Heart left ventricle (tissue), 16 donors: ENCODE measurements at regions not wholly inside any gene's neighbourhood (a gene's known extent, or its start where the extent isn't known, plus 50 kb on each side); places are given as distances from the start of the nearest gene placed in this dataset.
"Not testable (repeated sequence)": the region's sequence is repeated elsewhere in the genome, so short reads cannot be mapped to it uniquely, and the experiment has no call there.

Experiments
- ATAC-seq, 4 donors: fragments of 200-7000 bp; cut with Tn5 transposase; one replicate each; pipeline ENCODE4 v1.9.1; 2020 to 2022; ENCODE audit warnings: moderate library complexity in 4 of 4, mild to moderate bottlenecking in 3 of 4, moderate number of reproducible peaks in 1 of 4
- DNase-seq, 5 donors: peaks; one replicate each; pipeline ENCODE4 v3.0.0-alpha.2; 2020
- H3K27ac ChIP-seq, 12 donors: fragments of 200-600 bp; sonication (generic) in 4 of 12; one replicate each; pipeline versions ENCODE4 v1.5.0 to v1.8.0; 2016 to 2022; ENCODE audit warnings: mild to moderate bottlenecking in 2 of 12
- H3K27me3 ChIP-seq, 9 donors: fragments of 200-600 bp; sonication (generic) in 2 of 9; one replicate each; pipeline versions ENCODE4 v1.5.1 to v1.8.0; 2016 to 2022; ENCODE audit warnings: mild to moderate bottlenecking in 3 of 9
- H3K36me3 ChIP-seq, 9 donors: fragments of 200-600 bp; sonication (generic) in 2 of 9; one replicate each; pipeline versions ENCODE4 v1.5.0 to v1.8.0; 2018 to 2022; ENCODE audit warnings: mild to moderate bottlenecking in 2 of 9
- H3K4me1 ChIP-seq, 12 donors: fragments of 200-600 bp; sonication (generic) in 4 of 12; one replicate each; pipeline versions ENCODE4 v1.5.0 to v1.8.0; 2016 to 2022; ENCODE audit warnings: mild to moderate bottlenecking in 3 of 12
- H3K4me3 ChIP-seq, 12 donors: fragments of 200-600 bp; sonication (generic) in 4 of 12; one replicate each; pipeline versions ENCODE4 v1.5.0 to v1.8.0; 2017 to 2022; ENCODE audit warnings: mild to moderate bottlenecking in 9 of 12, moderate library complexity in 4 of 12
- H3K9me3 ChIP-seq, 12 donors: fragments of 200-600 bp; sonication (generic) in 4 of 12; one replicate each; pipeline versions ENCODE4 v1.5.0 to v1.8.0; 2016 to 2022; ENCODE audit warnings: mild to moderate bottlenecking in 1 of 12
- CTCF ChIP-seq, 12 donors: fragments of 200-600 bp; sonication (generic) in 4 of 12; IDR thresholded peaks; one replicate each; pipeline versions ENCODE4 v1.5.0 to v1.8.0; 2018 to 2022; ENCODE audit warnings: antibody characterized with exemption in 12 of 12, mild to moderate bottlenecking in 5 of 12
- POLR2A ChIP-seq, 2 donors: fragments of 450-650 bp; IDR thresholded peaks; one replicate each; pipeline ENCODE4 v1.6.1; 2017; ENCODE audit warnings: antibody characterized with exemption in 2 of 2, mild to moderate bottlenecking in 2 of 2, moderate library complexity in 2 of 2
- WGBS, 4 donors: extraction: QIAGEN DNeasy Blood & Tissue Kit in 2 of 4; methylation state at CpG; one replicate each; pipeline versions ENCODE4 v1.1.5 to v1.1.7; 2013 to 2018; 5-methylcytosine and 5-hydroxymethylcytosine counted together
- intact Hi-C, 10 donors: fragments of 100-400 bp; cut with DNase I; formaldehyde crosslinking; loops; one replicate each; pipeline versions ENCODE4 v1.11.1 to v1.14.2; 2022
- donor health status: ischemic (EF 13 %, LVEDD 7.1; RV severe dilation, severe dysfunction).
- donor health status: healthy with polysubstance abuse.
- donor health status: DM: no; HTN: yes; CAD: no.
- donor health status: DM: no; HTN: no; CAD: no.
- donor health status: ischemic (EF 25% LVEDD 6.9; RV normal size, moderate dysfunction).
- donor health status: ischemic (EF 25% LVEDD 5.7; RV mildly dilated, moderate dysfunction).
- donor health status: healthy.
- donor health status: DM: yes; HTN: yes; CAD: no.
- donor health status: ischemic (EF 35%, LVEDD 5.7; RV mildly dilated, moderate dysfunction).
- donor health status: nonischemic (EF 11% LVEDD 7.7; RV severe dilation, severe dysfunction).
- donor health status: DM: yes; HTN: yes; CAD: no.
- donor health status: PGD.
- donor health status: ischemic (EF 29% LVEDD 5.4; RV normal size, mild dysfunction).
- donor health status: nonischemic (EF 23%, LVEDD 6.1; RV moderate dilation, normal function).

GRCh38 chr9:42386477-42386876, 203.0 kb downstream of the SPATA31A6 start:
- Histone ChIP-seq H3K4me3 (no peak overlapping the region), H3K36me3 (no peaks in the 10 kb centered on the region), H3K4me1 (no peaks in the 10 kb centered on the region), H3K27me3 (no peaks in the 10 kb centered on the region), H3K9me3 (no peaks in the 10 kb centered on the region), H3K27ac (no peak overlapping the region)
- intact Hi-C loops, result no loop called here
- ATAC-seq, result no peak
- DNase-seq, result no peak
- whole genome bisulfite sequencing, 4 donors, result 43 to 56% (median 47%) methylated on average over 2 of the region's 2 CpGs
- TF ChIP-seq CTCF (IDR thresholded peaks at IDR 0.05), result no peak
- no peak for TF ChIP-seq POLR2A (IDR thresholded peaks at IDR 0.05)

GRCh38 chr9:42388146-42388690, 204.8 kb downstream of the SPATA31A6 start:
- Histone ChIP-seq H3K4me3 (no peak overlapping the region), H3K27ac (no peak overlapping the region), H3K36me3 (no peaks in the 10 kb centered on the region), H3K9me3 (no peaks in the 10 kb centered on the region), H3K4me1 (no peaks in the 10 kb centered on the region), H3K27me3 (no peaks in the 10 kb centered on the region)
- 79 to 84% (median 81%) methylated on average over 3 of the region's 3 CpGs for WGBS, 4 donors
- intact Hi-C loops, result no loop called here
- TF ChIP-seq POLR2A (IDR thresholded peaks at IDR 0.05) (no peak), CTCF (IDR thresholded peaks at IDR 0.05) (no peak)
- DNase-seq (no peak), ATAC-seq (peak in 3 of 4 donors; percentile 20 to 36 (median 20))

GRCh38 chr9:42388846-42389245, 205.4 kb downstream of the SPATA31A6 start:
- 73 to 78% (median 76%) methylated on average over 6 of the region's 6 CpGs for WGBS, 4 donors
- ATAC-seq (peak in 2 of 4 donors; percentile 25 to 26), DNase-seq (no peak)
- Histone ChIP-seq H3K4me3 (no peak overlapping the region), H3K27ac (no peak overlapping the region), H3K27me3 (no peaks in the 10 kb centered on the region), H3K4me1 (no peaks in the 10 kb centered on the region), H3K36me3 (no peaks in the 10 kb centered on the region), H3K9me3 (no peaks in the 10 kb centered on the region)
- intact Hi-C loops, result no loop called here
- TF ChIP-seq CTCF (IDR thresholded peaks at IDR 0.05) (no peak), POLR2A (IDR thresholded peaks at IDR 0.05) (no peak)

GRCh38 chr9:42392773-42393455, 209.5 kb downstream of the SPATA31A6 start:
- DNase-seq, H3K27me3 ChIP-seq, H3K4me3 ChIP-seq, ATAC-seq, H3K4me1 ChIP-seq, H3K27ac ChIP-seq, H3K36me3 ChIP-seq, intact Hi-C loops, H3K9me3 ChIP-seq: not testable (repeated sequence)
- WGBS, 4 donors, result 76 to 88% (median 86%) methylated on average over 4 to 5 of the region's 5 CpGs

GRCh38 chr9:42396318-42396717, 212.9 kb downstream of the SPATA31A6 start:
- ATAC-seq, result peak in 1 of 4 donors; percentile 41
- no peak for DNase-seq

GRCh38 chr9:42397336-42397735, 213.9 kb downstream of the SPATA31A6 start:
- H3K4me1 ChIP-seq, H3K27me3 ChIP-seq, H3K36me3 ChIP-seq, H3K27ac ChIP-seq, ATAC-seq, DNase-seq, H3K9me3 ChIP-seq, intact Hi-C loops, H3K4me3 ChIP-seq: not testable (repeated sequence)
- 81 to 90% (median 85%) methylated on average over 7 of the region's 7 CpGs for WGBS, 4 donors

More at GRCh38 chr9:42396318-42396717, 212.9 kb downstream of the SPATA31A6 start:
- no peak overlapping the region for H3K27ac ChIP-seq
- no peaks in the 10 kb centered on the region for H3K9me3 ChIP-seq
- TF ChIP-seq POLR2A (IDR thresholded peaks at IDR 0.05) (no peak), CTCF (IDR thresholded peaks at IDR 0.05) (no peak)
- intact Hi-C loops, result no loop called here
- H3K27me3 ChIP-seq, result no peaks in the 10 kb centered on the region
- H3K4me3 ChIP-seq, result no peak overlapping the region
- H3K4me1 ChIP-seq, result no peaks in the 10 kb centered on the region
- no peaks in the 10 kb centered on the region for H3K36me3 ChIP-seq
- WGBS, 4 donors, result 79 to 86% (median 81%) methylated on average over 2 of the region's 2 CpGs

- intact Hi-C loops, H3K27ac ChIP-seq, DNase-seq, H3K36me3 ChIP-seq, ATAC-seq, H3K4me3 ChIP-seq, H3K27me3 ChIP-seq, H3K4me1 ChIP-seq, H3K9me3 ChIP-seq: not testable (repeated sequence)
- WGBS, 4 donors, result 72 to 86% (median 84%) methylated on average over 2 of the region's 2 CpGs
Observed at GRCh38 chr9:42402919-42403318, 219.5 kb downstream of the SPATA31A6 start.
